Caki2 (cell line): ENCODE measurements at regions not wholly inside any gene's neighbourhood (a gene's known extent, or its start where the extent isn't known, plus 50 kb on each side); places are given as distances from the start of the nearest gene placed in this dataset.
"Not testable (repeated sequence)": the region's sequence is repeated elsewhere in the genome, so short reads cannot be mapped to it uniquely, and the experiment has no call there.

Source experiments
- DNase-seq: peaks from one replicate; pipeline ENCODE4 v3.0.0-alpha.2; 2015; ENCODE audit warnings: low read depth
- in situ Hi-C: cut with HindIII; loops from 2 replicates; pipeline ENCODE4 v1.10.0; 2016; ENCODE audit warnings: low sequenced_read_pairs, low pct_unique_long_range_greater_than_20kb, mixed read lengths

- in situ Hi-C loops: no loop called here
- no peak for DNase-seq
These were observed 159.2 kb upstream of the ARG1 start for GRCh38 chr6:131413831-131414191.

- no peak for DNase-seq
These were observed 158.1 kb upstream of the ARG1 start for GRCh38 chr6:131414956-131415355.

GRCh38 chr6:131418441-131418840, 154.6 kb upstream of the ARG1 start:
- no peak for DNase-seq
- in situ Hi-C loops: no loop called here

More at GRCh38 chr6:131414956-131415355, 158.1 kb upstream of the ARG1 start:
- in situ Hi-C loops: no loop called here

GRCh38 chr6:131419702-131420101, 153.3 kb upstream of the ARG1 start:
- DNase-seq: no peak
- in situ Hi-C loops: no loop called here

GRCh38 chr6:131424016-131424415, 149.0 kb upstream of the ARG1 start:
- in situ Hi-C loops: no loop called here
- no peak for DNase-seq

- in situ Hi-C loops: no loop called here
- no peak for DNase-seq
These were observed 148.6 kb upstream of the ARG1 start for GRCh38 chr6:131424475-131424874.

- DNase-seq: no peak
- in situ Hi-C loops: no loop called here
These were observed 145.5 kb upstream of the ARG1 start for GRCh38 chr6:131427434-131428058.

- no peak for DNase-seq
- in situ Hi-C loops: no loop called here
These were observed 142.5 kb upstream of the ARG1 start for GRCh38 chr6:131430531-131430930.

- in situ Hi-C loops: no loop called here
- no peak for DNase-seq
These were observed 141.3 kb upstream of the ARG1 start for GRCh38 chr6:131431718-131432117.

- no peak for DNase-seq
- in situ Hi-C loops: no loop called here
These were observed 139.1 kb upstream of the ARG1 start for GRCh38 chr6:131433927-131434326.

GRCh38 chr6:131436358-131436757, 136.7 kb upstream of the ARG1 start:
- in situ Hi-C loops: no loop called here
- no peak for DNase-seq

- in situ Hi-C loops: no loop called here
These were observed 130.0 kb upstream of the ARG1 start for GRCh38 chr6:131443014-131443413.

GRCh38 chr6:131443514-131443913, 129.5 kb upstream of the ARG1 start:
- in situ Hi-C loops: no loop called here
- no peak for DNase-seq

More at GRCh38 chr6:131443014-131443413, 130.0 kb upstream of the ARG1 start:
- no peak for DNase-seq

- in situ Hi-C loops, DNase-seq: not testable (repeated sequence)
These were observed 127.7 kb upstream of the ARG1 start for GRCh38 chr6:131445356-131445755.

GRCh38 chr6:131450861-131451260, 122.2 kb upstream of the ARG1 start:
- no peak for DNase-seq
- in situ Hi-C loops: no loop called here

GRCh38 chr6:131451321-131452144, 121.5 kb upstream of the ARG1 start:
- no peak for DNase-seq
- in situ Hi-C loops: no loop called here

- in situ Hi-C loops: no loop called here
- DNase-seq: no peak
These were observed 119.2 kb upstream of the ARG1 start for GRCh38 chr6:131453803-131454202.

- DNase-seq: no peak
- in situ Hi-C loops: no loop called here
These were observed 116.5 kb upstream of the ARG1 start for GRCh38 chr6:131456565-131456964.

- in situ Hi-C loops: no loop called here
- DNase-seq: no peak
These were observed 114.0 kb upstream of the ARG1 start for GRCh38 chr6:131459005-131459404.

- DNase-seq: no peak
These were observed 112.4 kb upstream of the ARG1 start for GRCh38 chr6:131460614-131461000.

More at GRCh38 chr6:131460614-131461000, 112.4 kb upstream of the ARG1 start:
- in situ Hi-C loops: no loop called here
